ENCODE measurements at regions not wholly inside any gene's neighbourhood (a gene's known extent, or its start where the extent isn't known, plus 50 kb on each side); places are given as distances from the start of the nearest gene placed in this dataset.

DNA sequence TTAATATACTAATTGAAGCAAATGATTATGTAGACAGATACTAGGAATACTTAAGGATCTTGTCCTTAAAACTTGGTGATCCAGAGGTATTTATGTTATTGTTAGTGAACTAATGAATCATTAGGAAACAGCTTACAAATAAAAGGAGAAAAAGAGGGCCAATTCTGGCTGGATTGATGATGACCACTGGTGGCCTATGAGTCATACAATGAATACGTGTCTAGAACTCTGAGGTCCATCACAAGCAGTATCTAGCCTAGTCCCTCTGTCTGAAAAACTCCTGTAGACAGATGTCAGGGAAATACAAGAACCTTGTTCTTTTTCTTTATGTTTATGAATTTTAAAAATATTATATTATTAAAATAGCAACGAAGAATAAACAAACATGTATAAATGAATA is 51.7 kb upstream of the RTL1 start:
- TF ChIP-seq, protein P1, sequence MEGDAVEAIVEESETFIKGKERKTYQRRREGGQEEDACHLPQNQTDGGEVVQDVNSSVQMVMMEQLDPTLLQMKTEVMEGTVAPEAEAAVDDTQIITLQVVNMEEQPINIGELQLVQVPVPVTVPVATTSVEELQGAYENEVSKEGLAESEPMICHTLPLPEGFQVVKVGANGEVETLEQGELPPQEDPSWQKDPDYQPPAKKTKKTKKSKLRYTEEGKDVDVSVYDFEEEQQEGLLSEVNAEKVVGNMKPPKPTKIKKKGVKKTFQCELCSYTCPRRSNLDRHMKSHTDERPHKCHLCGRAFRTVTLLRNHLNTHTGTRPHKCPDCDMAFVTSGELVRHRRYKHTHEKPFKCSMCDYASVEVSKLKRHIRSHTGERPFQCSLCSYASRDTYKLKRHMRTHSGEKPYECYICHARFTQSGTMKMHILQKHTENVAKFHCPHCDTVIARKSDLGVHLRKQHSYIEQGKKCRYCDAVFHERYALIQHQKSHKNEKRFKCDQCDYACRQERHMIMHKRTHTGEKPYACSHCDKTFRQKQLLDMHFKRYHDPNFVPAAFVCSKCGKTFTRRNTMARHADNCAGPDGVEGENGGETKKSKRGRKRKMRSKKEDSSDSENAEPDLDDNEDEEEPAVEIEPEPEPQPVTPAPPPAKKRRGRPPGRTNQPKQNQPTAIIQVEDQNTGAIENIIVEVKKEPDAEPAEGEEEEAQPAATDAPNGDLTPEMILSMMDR (IDR thresholded peaks at IDR 0.05; ENCODE audit: insufficient read depth, low read depth, low read length, missing control alignments), result no peak
- no peak overlapping the region for H3K4me3 ChIP-seq (ENCODE audit: low read length)
- no peak for DNase-seq (ENCODE audit: low read depth)

DNA sequence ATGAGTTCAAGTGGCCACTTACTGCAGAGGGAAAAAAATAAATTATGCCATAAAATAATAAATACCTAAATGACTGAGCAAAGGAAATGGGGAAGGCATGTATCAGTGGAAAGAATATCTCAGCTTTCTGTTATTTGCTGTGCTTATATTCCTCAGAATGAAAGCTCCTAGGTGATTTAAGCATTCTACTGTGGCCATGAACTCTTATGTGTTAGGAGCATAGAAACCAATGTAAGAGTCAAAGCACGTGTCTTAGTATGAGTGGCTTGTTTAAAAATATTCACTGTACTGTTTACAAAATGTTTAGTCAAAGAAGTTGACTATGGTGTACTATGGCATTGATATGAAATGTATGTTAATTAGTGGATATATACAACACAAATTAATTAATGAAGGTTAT is 59.0 kb upstream of the RTL1 start:
- no peak overlapping the region for H3K4me3 ChIP-seq (ENCODE audit: low read length)
- TF ChIP-seq, protein P1 (IDR thresholded peaks at IDR 0.05; ENCODE audit: insufficient read depth, low read depth, low read length, missing control alignments), result no peak
- DNase-seq (ENCODE audit: low read depth), result no peak

DNA sequence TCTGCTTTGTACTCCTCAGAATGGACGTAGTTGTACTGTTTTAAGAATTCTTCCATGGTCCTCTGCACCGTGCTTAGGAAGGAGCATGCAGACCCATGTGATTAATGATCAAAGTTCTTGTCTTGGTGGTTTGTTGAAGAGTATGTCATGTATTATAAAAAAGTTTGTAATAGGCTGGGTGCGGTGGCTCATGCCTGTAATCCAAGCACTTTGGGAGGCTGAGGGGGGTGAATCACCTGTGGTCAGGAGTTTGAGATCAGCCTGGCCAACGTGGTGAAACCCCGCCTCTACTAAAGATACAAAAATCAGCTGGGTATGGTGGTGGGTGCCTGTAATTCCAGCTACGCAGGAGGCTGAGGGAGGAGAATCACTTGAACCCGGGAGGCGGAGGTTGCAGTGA is 61.8 kb upstream of the RTL1 start:
- TF ChIP-seq, protein P1 (IDR thresholded peaks at IDR 0.05; ENCODE audit: insufficient read depth, low read depth, low read length, missing control alignments), result no peak
- DNase-seq (ENCODE audit: low read depth), result no peak
- no peak overlapping the region for H3K4me3 ChIP-seq (ENCODE audit: low read length)

DNA sequence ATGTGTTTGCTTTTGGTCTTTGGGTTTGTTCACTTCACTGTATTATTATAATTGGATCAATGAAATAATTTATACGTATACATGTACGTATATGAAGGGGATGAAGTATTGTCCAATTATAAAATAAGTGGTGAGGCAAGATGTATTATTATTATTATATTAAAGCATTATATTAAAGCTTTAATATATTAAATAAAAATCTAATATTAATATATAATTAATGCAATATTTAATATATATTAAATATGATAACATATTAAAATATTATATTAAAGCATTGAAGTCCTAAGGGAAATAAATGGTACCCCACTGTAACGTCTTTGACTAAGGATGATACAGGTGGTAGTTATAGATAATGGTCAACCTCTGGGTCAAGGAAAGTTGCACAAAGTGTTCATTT is 63.7 kb upstream of the RTL1 start:
- DNase-seq (ENCODE audit: low read depth), result no peak
- no peak overlapping the region for H3K4me3 ChIP-seq (ENCODE audit: low read length)
- TF ChIP-seq, protein P1 (IDR thresholded peaks at IDR 0.05; ENCODE audit: insufficient read depth, low read depth, low read length, missing control alignments), result no peak

DNA sequence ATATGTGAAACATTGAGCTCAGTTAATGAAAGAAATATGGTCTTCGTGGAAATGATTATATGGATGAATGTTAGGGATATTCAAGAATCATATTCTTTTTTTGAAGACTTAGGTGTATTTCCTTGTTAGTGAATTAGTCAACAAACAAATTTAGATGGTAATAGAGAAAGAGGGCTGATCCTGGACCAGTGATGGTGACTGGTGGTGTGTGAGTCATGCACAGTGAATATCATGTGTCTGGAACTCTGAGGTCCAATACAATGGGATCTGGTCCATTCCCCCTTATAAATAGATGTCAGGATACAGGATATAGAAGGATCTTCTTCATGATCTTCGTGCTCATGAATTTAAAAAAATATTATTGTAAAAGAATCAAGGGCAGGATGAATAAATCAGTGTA is 64.4 kb upstream of the RTL1 start:
- DNase-seq (ENCODE audit: low read depth), result no peak
- H3K4me3 ChIP-seq (ENCODE audit: low read length), result no peak overlapping the region
- TF ChIP-seq, protein P1 (IDR thresholded peaks at IDR 0.05; ENCODE audit: insufficient read depth, low read depth, low read length, missing control alignments), result no peak

DNA sequence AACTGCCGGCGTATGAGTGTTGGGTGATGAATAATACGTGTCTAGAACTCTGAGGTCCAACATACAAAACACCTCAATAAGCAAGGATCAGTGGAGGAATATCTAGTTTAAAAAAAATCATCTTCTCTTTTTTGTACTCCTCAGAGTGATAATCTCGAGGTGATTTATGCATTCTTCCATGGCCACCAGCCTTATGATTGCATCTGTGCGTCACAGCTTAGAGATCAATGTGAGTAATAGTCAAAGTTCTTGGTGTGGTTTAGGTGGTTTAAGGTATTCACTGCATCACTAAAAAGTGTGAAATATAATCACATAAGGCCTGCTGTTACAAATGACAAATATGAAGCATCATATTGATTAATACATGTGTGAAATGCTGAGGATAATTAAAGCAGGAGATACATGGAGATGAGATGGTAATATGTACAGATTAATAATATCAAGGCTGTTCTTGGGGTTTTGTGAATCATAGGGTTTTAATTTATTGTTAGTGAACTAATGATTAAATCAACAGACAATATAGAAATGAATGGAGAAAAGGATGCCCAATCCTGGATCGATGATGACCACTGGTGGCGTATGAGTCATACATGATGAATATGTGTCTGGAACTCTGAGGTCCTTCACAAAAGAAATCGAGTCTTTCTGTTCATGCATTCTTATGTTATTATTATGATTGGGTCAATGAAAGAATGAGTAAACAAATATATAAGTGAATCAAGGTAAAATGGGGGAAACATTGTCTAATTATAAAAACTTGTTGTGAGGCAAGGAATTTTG is 68.8 kb upstream of the RTL1 start:
- TF ChIP-seq, protein P1 (IDR thresholded peaks at IDR 0.05; ENCODE audit: insufficient read depth, low read depth, low read length, missing control alignments), result no peak

DNA sequence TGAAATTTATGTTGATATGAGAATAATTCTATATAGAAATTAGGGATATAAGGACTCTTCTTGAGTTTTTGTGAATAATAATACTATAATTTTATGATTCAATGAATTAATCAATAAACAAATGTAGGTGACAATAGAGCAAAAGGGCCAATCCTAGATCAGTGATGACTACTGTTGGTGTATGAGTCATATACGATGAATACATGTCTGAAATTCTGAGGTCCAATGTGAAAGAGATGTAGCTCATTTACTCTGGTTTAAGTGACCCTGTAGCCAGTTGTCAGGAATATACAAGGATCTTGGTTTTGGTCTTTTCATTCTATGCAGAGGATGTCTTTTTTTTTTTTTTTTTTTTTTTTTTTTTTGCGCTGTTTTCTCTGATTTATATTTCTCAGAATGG is 72.1 kb upstream of the RTL1 start:
- no peak overlapping the region for H3K4me3 ChIP-seq (ENCODE audit: low read length)
- DNase-seq (ENCODE audit: low read depth), result no peak
- TF ChIP-seq, protein P1 (IDR thresholded peaks at IDR 0.05; ENCODE audit: insufficient read depth, low read depth, low read length, missing control alignments), result no peak

More for the DNA sequence above, 68.8 kb upstream of the RTL1 start:
- no peak for DNase-seq (ENCODE audit: low read depth)
- H3K4me3 ChIP-seq (ENCODE audit: low read length), result no peak overlapping the region

All from epithelial cell of esophagus (primary cell).